NT2/D1 (cell line): ENCODE measurements at regions not wholly inside any gene's neighbourhood (a gene's known extent, or its start where the extent isn't known, plus 50 kb on each side); places are given as distances from the start of the nearest gene placed in this dataset.
A peak's percentile ranks its signal among the peaks of the same experiment; 100 is the strongest.
"Not testable (repeated sequence)": the region's sequence is repeated elsewhere in the genome, so short reads cannot be mapped to it uniquely, and the experiment has no call there.

ENCODE experiments used
- DNase-seq: peaks from one replicate; pipeline ENCODE4 v3.0.0-alpha.2; 2011; ENCODE audit warnings: low read depth, low spot score
- H3K27me3 ChIP-seq: 2 replicates; pipeline ENCODE4 v1.6.0; 2011; ENCODE audit warnings: mild to moderate bottlenecking; ENCODE audit not compliant: insufficient read length, insufficient read depth
- H3K36me3 ChIP-seq: 2 replicates; pipeline ENCODE4 v1.6.1; 2011; ENCODE audit warnings: mild to moderate bottlenecking, low read length, mixed read lengths; ENCODE audit not compliant: insufficient read depth, insufficient read length
- H3K4me1 ChIP-seq: 2 replicates; pipeline ENCODE4 v1.5.1; 2011; ENCODE audit not compliant: insufficient read depth, insufficient read length
- H3K4me3 ChIP-seq: 2 replicates; pipeline ENCODE4 v1.5.1; 2011; ENCODE audit warnings: low read depth; ENCODE audit not compliant: insufficient read length
- H3K9ac ChIP-seq: 2 replicates; pipeline ENCODE4 v1.6.0; 2011; ENCODE audit warnings: low read depth; ENCODE audit not compliant: insufficient read length
- H3K9me3 ChIP-seq: 2 replicates; pipeline ENCODE4 v1.5.1; 2011; ENCODE audit warnings: mild to moderate bottlenecking, low read length; ENCODE audit not compliant: insufficient read depth
- SUZ12 ChIP-seq: IDR thresholded peaks from 2 replicates; pipeline ENCODE4 v1.6.1; 2011; ENCODE audit not compliant: insufficient read length, insufficient read depth; ENCODE audit errors: extremely low read depth
- YY1 ChIP-seq: IDR thresholded peaks from 2 replicates; pipeline ENCODE4 v1.6.1; 2011; ENCODE audit not compliant: insufficient read length, insufficient read depth
- ZNF274 ChIP-seq: IDR thresholded peaks from 2 replicates; pipeline ENCODE4 v1.6.1; 2011; ENCODE audit warnings: mild to moderate bottlenecking, low read depth, low read length

DNA sequence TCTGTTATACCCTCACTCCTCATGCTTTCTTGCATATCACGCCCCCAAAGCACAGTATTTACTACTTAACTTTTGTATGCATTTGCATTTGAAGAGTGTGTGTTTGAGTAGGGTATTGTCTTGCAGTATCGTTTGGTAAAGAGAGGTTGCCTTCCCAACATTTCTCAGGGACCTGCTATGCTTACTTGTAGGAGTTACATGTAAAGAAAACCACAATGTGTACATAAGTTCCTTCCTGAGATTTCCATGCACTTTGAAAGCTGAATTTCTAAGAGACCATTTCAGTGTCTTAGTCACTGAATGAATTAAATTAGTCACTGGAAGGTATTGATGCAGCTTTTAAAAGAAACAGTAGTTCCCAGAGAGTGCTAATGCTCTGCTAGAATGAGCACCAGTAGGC is 159.3 kb upstream of the LAMA2 start:
- TF ChIP-seq SUZ12 (no peak), ZNF274 (no peak), YY1 (no peak)
- Histone ChIP-seq H3K27me3 (no peaks in the 10 kb centered on the region), H3K4me1 (no peaks in the 10 kb centered on the region), H3K36me3 (no peaks in the 10 kb centered on the region), H3K9me3 (no peaks in the 10 kb centered on the region), H3K9ac (no peak overlapping the region), H3K4me3 (no peak overlapping the region)
- DNase-seq: peak; percentile 35

DNA sequence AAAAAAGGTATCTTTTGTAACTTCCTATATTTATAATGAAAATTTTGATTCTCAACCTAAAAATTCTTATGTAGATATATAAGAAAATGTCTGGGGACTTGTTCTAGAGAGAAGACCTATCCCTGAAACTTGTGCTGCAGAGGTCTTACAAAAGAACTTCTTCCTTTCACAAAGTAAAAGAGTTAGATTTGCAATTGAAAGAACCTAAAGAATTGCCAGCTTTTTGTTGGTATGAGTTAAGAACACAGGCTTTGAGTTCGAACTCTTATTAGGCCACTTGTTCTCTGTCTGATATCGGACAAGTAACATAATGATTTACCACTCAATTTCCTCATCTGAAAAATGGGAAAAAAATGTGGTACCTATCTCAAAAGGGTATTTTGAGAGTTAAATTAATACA is 162.0 kb upstream of the LAMA2 start:
- H3K4me3 ChIP-seq: no peak overlapping the region
- TF ChIP-seq ZNF274 (no peak), SUZ12 (no peak), YY1 (no peak)
- no peaks in the 10 kb centered on the region for H3K4me1 ChIP-seq
- DNase-seq: no peak
- no peak overlapping the region for H3K9ac ChIP-seq
- H3K9me3 ChIP-seq: no peaks in the 10 kb centered on the region
- H3K36me3 ChIP-seq: no peaks in the 10 kb centered on the region
- no peaks in the 10 kb centered on the region for H3K27me3 ChIP-seq

GRCh38 chr6:128719786-128720185 is 163.2 kb upstream of the LAMA2 start:
- no peak for TF ChIP-seq SUZ12
- TF ChIP-seq YY1: no peak
- TF ChIP-seq ZNF274: no peak
- no peaks in the 10 kb centered on the region for H3K36me3 ChIP-seq
- no peaks in the 10 kb centered on the region for H3K4me1 ChIP-seq
- no peak for DNase-seq
- H3K4me3 ChIP-seq: no peak overlapping the region
- H3K9ac ChIP-seq: no peak overlapping the region
- H3K27me3 ChIP-seq: no peaks in the 10 kb centered on the region
- H3K9me3 ChIP-seq: no peaks in the 10 kb centered on the region

DNA sequence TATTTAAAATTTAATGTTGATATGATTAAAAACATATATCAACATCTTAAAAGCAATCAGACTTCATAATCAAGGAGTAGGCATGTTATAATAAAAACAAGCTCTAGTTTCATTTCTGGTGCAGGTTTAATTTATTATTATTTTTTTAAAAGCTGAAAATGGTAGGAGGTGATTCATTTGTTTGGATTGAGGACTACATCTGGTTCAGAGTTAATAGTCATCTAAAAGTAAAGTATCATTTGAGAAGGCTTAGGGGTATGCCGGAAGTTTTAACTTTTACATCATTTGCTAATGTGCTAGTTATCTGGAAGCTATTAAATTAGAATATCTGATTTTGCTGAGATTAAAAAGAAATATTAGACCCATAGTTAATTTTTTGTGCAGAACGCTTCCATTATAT is 169.5 kb upstream of the LAMA2 start:
- H3K27me3 ChIP-seq: no peaks in the 10 kb centered on the region
- H3K36me3 ChIP-seq: no peaks in the 10 kb centered on the region
- H3K9me3 ChIP-seq: no peaks in the 10 kb centered on the region
- no peaks in the 10 kb centered on the region for H3K4me1 ChIP-seq
- TF ChIP-seq ZNF274 (no peak), YY1 (no peak), SUZ12 (no peak)
- H3K4me3 ChIP-seq: no peak overlapping the region
- DNase-seq: no peak
- H3K9ac ChIP-seq: no peak overlapping the region

- TF ChIP-seq ZNF274: no peak
- no peak for TF ChIP-seq SUZ12
- TF ChIP-seq YY1: no peak
- no peak overlapping the region for H3K4me3 ChIP-seq
- no peak overlapping the region for H3K9ac ChIP-seq
- H3K27me3 ChIP-seq: no peaks in the 10 kb centered on the region
- H3K9me3 ChIP-seq: no peaks in the 10 kb centered on the region
- no peak for DNase-seq
- H3K4me1 ChIP-seq: no peaks in the 10 kb centered on the region
- no peaks in the 10 kb centered on the region for H3K36me3 ChIP-seq
Observed at GRCh38 chr6:128712898-128713297, 170.0 kb upstream of the LAMA2 start.

- no peaks in the 10 kb centered on the region for H3K27me3 ChIP-seq
- no peak for TF ChIP-seq YY1
- H3K36me3 ChIP-seq: no peaks in the 10 kb centered on the region
- no peaks in the 10 kb centered on the region for H3K4me1 ChIP-seq
- no peak overlapping the region for H3K9ac ChIP-seq
- no peaks in the 10 kb centered on the region for H3K9me3 ChIP-seq
- DNase-seq: no peak
- H3K4me3 ChIP-seq: no peak overlapping the region
Observed at GRCh38 chr6:128711149-128711548, 171.8 kb upstream of the LAMA2 start.

GRCh38 chr6:128710315-128710714 is 172.6 kb upstream of the LAMA2 start:
- Histone ChIP-seq H3K9ac (no peak overlapping the region), H3K27me3 (no peaks in the 10 kb centered on the region), H3K4me3 (no peak overlapping the region), H3K4me1 (no peaks in the 10 kb centered on the region), H3K9me3 (no peaks in the 10 kb centered on the region), H3K36me3 (no peaks in the 10 kb centered on the region)
- DNase-seq: no peak
- TF ChIP-seq ZNF274 (no peak), YY1 (no peak)

DNA sequence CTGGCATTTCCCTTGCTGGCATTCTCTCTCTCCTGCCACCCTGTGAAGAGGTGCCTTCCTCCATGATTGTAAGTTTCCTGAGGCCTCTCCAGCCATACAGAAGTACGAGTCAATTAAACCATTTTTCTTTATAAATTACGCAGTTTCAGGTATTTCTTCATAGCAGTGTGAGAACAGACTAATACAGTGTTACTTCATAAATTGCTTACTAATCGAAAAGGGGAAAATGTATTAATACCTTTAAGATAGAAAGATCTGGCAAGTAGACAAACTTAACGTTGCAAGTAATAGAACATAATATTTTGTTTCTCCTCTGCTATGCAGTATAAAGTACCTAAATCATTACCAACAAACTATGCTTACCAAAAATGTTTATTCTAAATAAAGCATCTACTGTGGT is 178.3 kb upstream of the LAMA2 start:
- Histone ChIP-seq H3K4me1 (no peaks in the 10 kb centered on the region), H3K9me3 (no peaks in the 10 kb centered on the region), H3K36me3 (no peaks in the 10 kb centered on the region), H3K9ac (no peak overlapping the region), H3K4me3 (no peak overlapping the region), H3K27me3 (no peaks in the 10 kb centered on the region)
- no peak for DNase-seq
- TF ChIP-seq YY1 (no peak), SUZ12 (no peak), ZNF274 (no peak)

DNA sequence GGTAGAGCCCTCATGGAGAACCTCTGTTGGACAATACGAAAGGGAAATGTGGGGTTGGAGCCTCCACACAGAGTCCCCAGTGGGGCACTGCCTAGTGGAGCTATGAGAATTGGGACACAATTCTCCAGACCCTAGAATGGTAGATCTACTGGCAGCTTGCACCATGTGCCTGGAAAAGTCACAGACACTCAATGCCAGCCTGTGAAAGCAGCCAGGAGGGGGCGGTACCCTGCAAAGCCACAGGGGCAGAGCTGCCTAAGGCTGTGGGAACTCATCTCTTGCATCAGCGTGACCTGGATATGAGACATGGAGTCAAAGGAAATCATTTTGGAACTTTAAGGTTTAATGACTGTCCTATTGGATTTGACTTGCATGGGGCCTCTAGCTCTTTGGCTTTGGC is 179.1 kb upstream of the LAMA2 start:
- H3K4me1 ChIP-seq, H3K27me3 ChIP-seq, H3K9me3 ChIP-seq, DNase-seq, H3K9ac ChIP-seq, H3K36me3 ChIP-seq, H3K4me3 ChIP-seq: not testable (repeated sequence)
